ENCODE measurements at regions not wholly inside any gene's neighbourhood (a gene's known extent, or its start where the extent isn't known, plus 50 kb on each side); places are given as distances from the start of the nearest gene placed in this dataset.

GRCh38 chr2:7801212-7801611 lies 880.6 kb upstream of the ID2 start:
- no peak overlapping the region for H3K27ac ChIP-seq (ENCODE audit: insufficient read depth, low read length, poor library complexity, severe bottlenecking)
- H3K9me3 ChIP-seq (ENCODE audit: control insufficient read depth, low read length): no peaks in the 10 kb centered on the region
- H3K4me1 ChIP-seq (ENCODE audit: control insufficient read depth, insufficient read depth, low read length, poor library complexity, severe bottlenecking): no peaks in the 10 kb centered on the region
- no peaks in the 10 kb centered on the region for H3K27me3 ChIP-seq (replicated peaks; ENCODE audit: control insufficient read depth, insufficient read depth, low read length, poor library complexity, severe bottlenecking)
- no peak overlapping the region for H3K4me3 ChIP-seq (ENCODE audit: insufficient read depth, low read depth, low read length, poor library complexity, severe bottlenecking)
- H3K36me3 ChIP-seq (ENCODE audit: control insufficient read depth, insufficient read depth, low read length): no peaks in the 10 kb centered on the region
- DNase-seq: no peak

GRCh38 chr2:7803515-7803914 lies 878.3 kb upstream of the ID2 start:
- H3K27me3 ChIP-seq (replicated peaks; ENCODE audit: control insufficient read depth, insufficient read depth, low read length, poor library complexity, severe bottlenecking): no peaks in the 10 kb centered on the region

GRCh38 chr2:7809640-7810039 lies 872.2 kb upstream of the ID2 start:
- H3K9me3 ChIP-seq (ENCODE audit: control insufficient read depth, low read length): no peaks in the 10 kb centered on the region

More at GRCh38 chr2:7803515-7803914, 878.3 kb upstream of the ID2 start:
- Histone ChIP-seq H3K36me3 (ENCODE audit: control insufficient read depth, insufficient read depth, low read length) (no peaks in the 10 kb centered on the region), H3K27ac (ENCODE audit: insufficient read depth, low read length, poor library complexity, severe bottlenecking) (no peak overlapping the region), H3K9me3 (ENCODE audit: control insufficient read depth, low read length) (no peaks in the 10 kb centered on the region), H3K4me1 (ENCODE audit: control insufficient read depth, insufficient read depth, low read length, poor library complexity, severe bottlenecking) (no peaks in the 10 kb centered on the region), H3K4me3 (ENCODE audit: insufficient read depth, low read depth, low read length, poor library complexity, severe bottlenecking) (no peak overlapping the region)
- DNase-seq: no peak

GRCh38 chr2:7811073-7811472 lies 870.8 kb upstream of the ID2 start:
- no peaks in the 10 kb centered on the region for H3K36me3 ChIP-seq (ENCODE audit: control insufficient read depth, insufficient read depth, low read length)
- no peaks in the 10 kb centered on the region for H3K9me3 ChIP-seq (ENCODE audit: control insufficient read depth, low read length)
- H3K27ac ChIP-seq (ENCODE audit: insufficient read depth, low read length, poor library complexity, severe bottlenecking): no peak overlapping the region
- no peak overlapping the region for H3K4me3 ChIP-seq (ENCODE audit: insufficient read depth, low read depth, low read length, poor library complexity, severe bottlenecking)
- no peaks in the 10 kb centered on the region for H3K27me3 ChIP-seq (replicated peaks; ENCODE audit: control insufficient read depth, insufficient read depth, low read length, poor library complexity, severe bottlenecking)
- DNase-seq: no peak
- H3K4me1 ChIP-seq (ENCODE audit: control insufficient read depth, insufficient read depth, low read length, poor library complexity, severe bottlenecking): no peaks in the 10 kb centered on the region

More at GRCh38 chr2:7809640-7810039, 872.2 kb upstream of the ID2 start:
- no peak for DNase-seq
- Histone ChIP-seq H3K27ac (ENCODE audit: insufficient read depth, low read length, poor library complexity, severe bottlenecking) (no peak overlapping the region), H3K27me3 (replicated peaks; ENCODE audit: control insufficient read depth, insufficient read depth, low read length, poor library complexity, severe bottlenecking) (no peaks in the 10 kb centered on the region), H3K4me3 (ENCODE audit: insufficient read depth, low read depth, low read length, poor library complexity, severe bottlenecking) (no peak overlapping the region), H3K4me1 (ENCODE audit: control insufficient read depth, insufficient read depth, low read length, poor library complexity, severe bottlenecking) (no peaks in the 10 kb centered on the region), H3K36me3 (ENCODE audit: control insufficient read depth, insufficient read depth, low read length) (no peaks in the 10 kb centered on the region)

- H3K27ac ChIP-seq (ENCODE audit: insufficient read depth, low read length, poor library complexity, severe bottlenecking): no peak overlapping the region
- no peaks in the 10 kb centered on the region for H3K27me3 ChIP-seq (replicated peaks; ENCODE audit: control insufficient read depth, insufficient read depth, low read length, poor library complexity, severe bottlenecking)
- H3K9me3 ChIP-seq (ENCODE audit: control insufficient read depth, low read length): no peaks in the 10 kb centered on the region
- H3K4me3 ChIP-seq (ENCODE audit: insufficient read depth, low read depth, low read length, poor library complexity, severe bottlenecking): no peak overlapping the region
- no peak for DNase-seq
- no peaks in the 10 kb centered on the region for H3K36me3 ChIP-seq (ENCODE audit: control insufficient read depth, insufficient read depth, low read length)
- H3K4me1 ChIP-seq (ENCODE audit: control insufficient read depth, insufficient read depth, low read length, poor library complexity, severe bottlenecking): no peaks in the 10 kb centered on the region
Observed at GRCh38 chr2:7812231-7812995, 869.4 kb upstream of the ID2 start.

- H3K9me3 ChIP-seq (ENCODE audit: control insufficient read depth, low read length): no peaks in the 10 kb centered on the region
- no peak overlapping the region for H3K4me3 ChIP-seq (ENCODE audit: insufficient read depth, low read depth, low read length, poor library complexity, severe bottlenecking)
- no peaks in the 10 kb centered on the region for H3K36me3 ChIP-seq (ENCODE audit: control insufficient read depth, insufficient read depth, low read length)
- no peak overlapping the region for H3K27ac ChIP-seq (ENCODE audit: insufficient read depth, low read length, poor library complexity, severe bottlenecking)
- H3K4me1 ChIP-seq (ENCODE audit: control insufficient read depth, insufficient read depth, low read length, poor library complexity, severe bottlenecking): no peaks in the 10 kb centered on the region
- no peak for DNase-seq
- H3K27me3 ChIP-seq (replicated peaks; ENCODE audit: control insufficient read depth, insufficient read depth, low read length, poor library complexity, severe bottlenecking): no peaks in the 10 kb centered on the region
Observed at GRCh38 chr2:7813541-7814292, 868.1 kb upstream of the ID2 start.

GRCh38 chr2:7815726-7816125 lies 866.1 kb upstream of the ID2 start:
- no peaks in the 10 kb centered on the region for H3K36me3 ChIP-seq (ENCODE audit: control insufficient read depth, insufficient read depth, low read length)
- no peaks in the 10 kb centered on the region for H3K27me3 ChIP-seq (replicated peaks; ENCODE audit: control insufficient read depth, insufficient read depth, low read length, poor library complexity, severe bottlenecking)
- no peak overlapping the region for H3K4me3 ChIP-seq (ENCODE audit: insufficient read depth, low read depth, low read length, poor library complexity, severe bottlenecking)
- no peak for DNase-seq
- no peaks in the 10 kb centered on the region for H3K4me1 ChIP-seq (ENCODE audit: control insufficient read depth, insufficient read depth, low read length, poor library complexity, severe bottlenecking)
- H3K27ac ChIP-seq (ENCODE audit: insufficient read depth, low read length, poor library complexity, severe bottlenecking): no peak overlapping the region
- H3K9me3 ChIP-seq (ENCODE audit: control insufficient read depth, low read length): no peaks in the 10 kb centered on the region

GRCh38 chr2:7816233-7816632 lies 865.6 kb upstream of the ID2 start:
- no peak for DNase-seq
- no peaks in the 10 kb centered on the region for H3K27me3 ChIP-seq (replicated peaks; ENCODE audit: control insufficient read depth, insufficient read depth, low read length, poor library complexity, severe bottlenecking)
- no peaks in the 10 kb centered on the region for H3K4me1 ChIP-seq (ENCODE audit: control insufficient read depth, insufficient read depth, low read length, poor library complexity, severe bottlenecking)
- H3K9me3 ChIP-seq (ENCODE audit: control insufficient read depth, low read length): no peaks in the 10 kb centered on the region
- no peak overlapping the region for H3K27ac ChIP-seq (ENCODE audit: insufficient read depth, low read length, poor library complexity, severe bottlenecking)
- no peak overlapping the region for H3K4me3 ChIP-seq (ENCODE audit: insufficient read depth, low read depth, low read length, poor library complexity, severe bottlenecking)
- no peaks in the 10 kb centered on the region for H3K36me3 ChIP-seq (ENCODE audit: control insufficient read depth, insufficient read depth, low read length)

- Histone ChIP-seq H3K27ac (ENCODE audit: insufficient read depth, low read length, poor library complexity, severe bottlenecking) (no peak overlapping the region), H3K36me3 (ENCODE audit: control insufficient read depth, insufficient read depth, low read length) (no peaks in the 10 kb centered on the region), H3K4me1 (ENCODE audit: control insufficient read depth, insufficient read depth, low read length, poor library complexity, severe bottlenecking) (no peaks in the 10 kb centered on the region), H3K9me3 (ENCODE audit: control insufficient read depth, low read length) (no peaks in the 10 kb centered on the region), H3K27me3 (replicated peaks; ENCODE audit: control insufficient read depth, insufficient read depth, low read length, poor library complexity, severe bottlenecking) (no peaks in the 10 kb centered on the region), H3K4me3 (ENCODE audit: insufficient read depth, low read depth, low read length, poor library complexity, severe bottlenecking) (no peak overlapping the region)
- DNase-seq: no peak
Observed at GRCh38 chr2:7816944-7817343, 864.9 kb upstream of the ID2 start.

GRCh38 chr2:7819316-7819715 lies 862.5 kb upstream of the ID2 start:
- Histone ChIP-seq H3K27ac (ENCODE audit: insufficient read depth, low read length, poor library complexity, severe bottlenecking) (no peak overlapping the region), H3K27me3 (replicated peaks; ENCODE audit: control insufficient read depth, insufficient read depth, low read length, poor library complexity, severe bottlenecking) (no peaks in the 10 kb centered on the region), H3K36me3 (ENCODE audit: control insufficient read depth, insufficient read depth, low read length) (no peaks in the 10 kb centered on the region), H3K4me3 (ENCODE audit: insufficient read depth, low read depth, low read length, poor library complexity, severe bottlenecking) (no peak overlapping the region), H3K4me1 (ENCODE audit: control insufficient read depth, insufficient read depth, low read length, poor library complexity, severe bottlenecking) (no peaks in the 10 kb centered on the region), H3K9me3 (ENCODE audit: control insufficient read depth, low read length) (no peaks in the 10 kb centered on the region)
- no peak for DNase-seq

All from effector memory CD4-positive, alpha-beta T cell (primary cell).